ENCODE measurements at regions not wholly inside any gene's neighbourhood (a gene's known extent, or its start where the extent isn't known, plus 50 kb on each side); places are given as distances from the start of the nearest gene placed in this dataset.

GRCh38 chr4:31366041-31366440 is 645.9 kb downstream of the PCDH7 start:
- H4K20me1 ChIP-seq (ENCODE audit: control insufficient read depth, insufficient read depth, insufficient read length): no peaks in the 10 kb centered on the region
- no peak overlapping the region for H3K27ac ChIP-seq (ENCODE audit: insufficient read length, low read depth, low read length)
- H2BK20ac ChIP-seq (ENCODE audit: low read depth, low read length, poor library complexity, severe bottlenecking): no peak overlapping the region
- no peaks in the 10 kb centered on the region for H3K79me2 ChIP-seq (ENCODE audit: insufficient read depth, low read length)
- H2BK15ac ChIP-seq (ENCODE audit: low read depth, low read length): no peak overlapping the region
- TF ChIP-seq CTCF (conservative IDR thresholded peaks at IDR 0.05): no peak
- H2BK12ac ChIP-seq (ENCODE audit: insufficient read length, low read depth, low read length): no peak overlapping the region
- H2AK5ac ChIP-seq (ENCODE audit: insufficient read length, low read length): no peak overlapping the region
- H2BK120ac ChIP-seq (ENCODE audit: low read depth, low read length, poor library complexity, severe bottlenecking): no peak overlapping the region
- no peak for DNase-seq
- H2BK5ac ChIP-seq (ENCODE audit: insufficient read length, low read length): no peak overlapping the region
- H3K23me2 ChIP-seq (ENCODE audit: insufficient read length, low read depth, low read length, poor library complexity, severe bottlenecking): no peaks in the 10 kb centered on the region
- no peak overlapping the region for H3K14ac ChIP-seq (ENCODE audit: insufficient read depth, low read length)
- H3K27me3 Mint-ChIP-seq (ENCODE audit: low read depth): no peaks in the 10 kb centered on the region
- no peaks in the 10 kb centered on the region for H3K36me3 Mint-ChIP-seq (ENCODE audit: insufficient read depth in 1 of 3, low read depth in 3 of 3)
- no peaks in the 10 kb centered on the region for H3K27me3 ChIP-seq (ENCODE audit: insufficient read depth, low read length)
- H4K91ac ChIP-seq (ENCODE audit: insufficient read length, low read depth, low read length): no peak overlapping the region
- no CpG with 5 or more reads among the region's 1 CpG for WGBS (ENCODE audit: extremely low coverage, insufficient read length, low lambda C conversion rate)
- no peak overlapping the region for H3K56ac ChIP-seq (ENCODE audit: insufficient read length, low read depth, low read length)
- no peak overlapping the region for H3K4ac ChIP-seq (ENCODE audit: low read depth, low read length)
- no peak overlapping the region for H3T11ph ChIP-seq (ENCODE audit: low read length)
- no peaks in the 10 kb centered on the region for H3K9me3 ChIP-seq (ENCODE audit: control insufficient read depth, low read depth, low read length)
- no peaks in the 10 kb centered on the region; a peak in 1 of 4 replicates for H3K4me1 Mint-ChIP-seq
- H3K4me1 ChIP-seq (ENCODE audit: insufficient read depth, low read length): no peaks in the 10 kb centered on the region
- H4K8ac ChIP-seq (replicated peaks; ENCODE audit: insufficient read length, low read depth, low read length): no peak overlapping the region
- no peak overlapping the region for H3K23ac ChIP-seq (ENCODE audit: insufficient read length, low read depth, low read length)
- H2AFZ ChIP-seq (ENCODE audit: low read length): no peak overlapping the region
- H3K9ac ChIP-seq (ENCODE audit: extremely low read depth, insufficient read length, low read length): no peak overlapping the region
- no peak overlapping the region for H3K4me3 Mint-ChIP-seq
- H3K27ac Mint-ChIP-seq: no peak overlapping the region
- no peaks in the 10 kb centered on the region for H3K79me1 ChIP-seq (ENCODE audit: insufficient read depth, low read depth, low read length, poor library complexity, severe bottlenecking)
- H3K9me3 Mint-ChIP-seq: no peaks in the 10 kb centered on the region
- H3K18ac ChIP-seq (ENCODE audit: insufficient read length, low read depth, low read length): no peak overlapping the region
- H3K4me2 ChIP-seq (ENCODE audit: insufficient read depth, insufficient read length, low read length): no peak overlapping the region
- no peak overlapping the region for H4K5ac ChIP-seq (ENCODE audit: insufficient read length, low read depth, low read length)

All from H9 (cell line).